ENCODE measurements at regions not wholly inside any gene's neighbourhood (a gene's known extent, or its start where the extent isn't known, plus 50 kb on each side); places are given as distances from the start of the nearest gene placed in this dataset.

DNA sequence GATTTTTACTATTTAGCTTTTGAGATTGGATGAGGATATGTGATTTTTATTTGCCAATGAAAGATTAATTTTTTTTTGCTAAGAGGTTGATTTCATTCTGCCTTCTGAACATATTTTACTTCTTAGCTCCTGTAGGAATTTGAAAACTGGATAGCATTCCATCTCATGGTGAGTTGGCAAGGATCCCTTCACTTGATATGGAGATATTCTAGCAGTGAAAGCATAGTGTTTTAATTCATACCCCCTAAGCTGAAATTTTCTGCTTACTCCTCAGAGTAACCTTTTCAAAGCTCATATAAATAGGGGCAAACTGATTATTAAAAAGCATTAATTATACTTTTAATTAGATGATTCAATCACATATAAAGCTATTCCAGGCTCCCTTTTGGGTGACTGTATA, 61.0 kb upstream of the KCNJ3 start:
- intact Hi-C loops (cut with micrococcal nuclease), result no loop called here
- no peak overlapping the region for H3K9ac ChIP-seq (ENCODE audit: low read depth, low read length)
- no peak overlapping the region for H2BK15ac ChIP-seq (ENCODE audit: low read depth, low read length)
- H2AFZ ChIP-seq (replicated peaks; ENCODE audit: low read length, poor library complexity), result no peak overlapping the region
- H2AK9ac ChIP-seq (replicated peaks; ENCODE audit: low read depth, low read length, poor library complexity), result no peak overlapping the region
- H3K18ac ChIP-seq (ENCODE audit: low read depth, low read length), result no peak overlapping the region
- no peak overlapping the region for H3K4me3 ChIP-seq (ENCODE audit: insufficient read depth, low read depth, low read length)
- no peak for ATAC-seq (ENCODE audit: low read depth)
- no peaks in the 10 kb centered on the region for H3K9me1 ChIP-seq (ENCODE audit: insufficient read depth, low read length)
- no peak overlapping the region for H4K5ac ChIP-seq (ENCODE audit: low read depth, low read length)
- H3K4ac ChIP-seq (ENCODE audit: low read depth, low read length), result no peak overlapping the region
- no TSS peak for BruUV-seq (replicated peaks)
- H3K27me3 ChIP-seq (ENCODE audit: control insufficient read depth, insufficient read depth, low read length), result no peaks in the 10 kb centered on the region
- H4K8ac ChIP-seq (ENCODE audit: low read depth in 2 of 2, low read length in 2 of 2), result no peak overlapping the region
- dilution Hi-C loops (cut with HindIII; ENCODE audit: low sequenced_read_pairs, unreplicated experiment), result no loop called here
- no peaks in the 10 kb centered on the region for H3K36me3 ChIP-seq (ENCODE audit: control insufficient read depth, insufficient read depth, low read length)
- no peaks in the 10 kb centered on the region for H3K79me1 ChIP-seq (ENCODE audit: low read depth in 1 of 2, low read length in 2 of 2)
- in situ Hi-C loops (cut with MboI; ENCODE audit: low sequenced_read_pairs), result no loop called here
- no peaks in the 10 kb centered on the region for H3K4me1 ChIP-seq (ENCODE audit: control insufficient read depth, insufficient read depth, low read length)
- no peak overlapping the region for H3K14ac ChIP-seq (replicated peaks; ENCODE audit: low read depth, low read length)
- CTCF ChIA-PET, result no interaction called here
- no peak for DNase-seq
- H2BK120ac ChIP-seq (ENCODE audit: low read depth, low read length), result no peak overlapping the region
- TF ChIP-seq, protein P1, sequence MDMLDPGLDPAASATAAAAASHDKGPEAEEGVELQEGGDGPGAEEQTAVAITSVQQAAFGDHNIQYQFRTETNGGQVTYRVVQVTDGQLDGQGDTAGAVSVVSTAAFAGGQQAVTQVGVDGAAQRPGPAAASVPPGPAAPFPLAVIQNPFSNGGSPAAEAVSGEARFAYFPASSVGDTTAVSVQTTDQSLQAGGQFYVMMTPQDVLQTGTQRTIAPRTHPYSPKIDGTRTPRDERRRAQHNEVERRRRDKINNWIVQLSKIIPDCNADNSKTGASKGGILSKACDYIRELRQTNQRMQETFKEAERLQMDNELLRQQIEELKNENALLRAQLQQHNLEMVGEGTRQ (IDR thresholded peaks at IDR 0.05; ENCODE audit: low read depth, low read length), result no peak
- TF ChIP-seq MAZ (IDR thresholded peaks at IDR 0.05; ENCODE audit: borderline replicate concordance, low read depth, low read length) (no peak), RCOR1 (IDR thresholded peaks at IDR 0.05; ENCODE audit: insufficient replicate concordance, low read length) (no peak), POLR2A (IDR thresholded peaks at IDR 0.05; ENCODE audit: low read depth, low read length) (no peak), BHLHE40 (IDR thresholded peaks at IDR 0.05; ENCODE audit: low read depth, low read length) (no peak), NFE2L2 (IDR thresholded peaks at IDR 0.05; ENCODE audit: low read depth, low read length) (no peak), RFX5 (IDR thresholded peaks at IDR 0.05; ENCODE audit: low read depth, low read length) (no peak), CHD1 (IDR thresholded peaks at IDR 0.05; ENCODE audit: low read depth, low read length) (no peak), MXI1 (IDR thresholded peaks at IDR 0.05; ENCODE audit: borderline replicate concordance, low read depth, low read length) (no peak), MAFK (IDR thresholded peaks at IDR 0.05; ENCODE audit: low read depth, low read length) (no peak), RAD21 (IDR thresholded peaks at IDR 0.05; ENCODE audit: low read length) (no peak), CEBPB (IDR thresholded peaks at IDR 0.05; ENCODE audit: low read depth, low read length) (no peak), SMC3 (IDR thresholded peaks at IDR 0.05; ENCODE audit: low read depth, low read length) (no peak)
- TF ChIP-seq, protein P2, sequence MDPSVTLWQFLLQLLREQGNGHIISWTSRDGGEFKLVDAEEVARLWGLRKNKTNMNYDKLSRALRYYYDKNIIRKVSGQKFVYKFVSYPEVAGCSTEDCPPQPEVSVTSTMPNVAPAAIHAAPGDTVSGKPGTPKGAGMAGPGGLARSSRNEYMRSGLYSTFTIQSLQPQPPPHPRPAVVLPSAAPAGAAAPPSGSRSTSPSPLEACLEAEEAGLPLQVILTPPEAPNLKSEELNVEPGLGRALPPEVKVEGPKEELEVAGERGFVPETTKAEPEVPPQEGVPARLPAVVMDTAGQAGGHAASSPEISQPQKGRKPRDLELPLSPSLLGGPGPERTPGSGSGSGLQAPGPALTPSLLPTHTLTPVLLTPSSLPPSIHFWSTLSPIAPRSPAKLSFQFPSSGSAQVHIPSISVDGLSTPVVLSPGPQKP (IDR thresholded peaks at IDR 0.05; ENCODE audit: borderline replicate concordance, low read depth, low read length), result no peak
- TF ChIP-seq, protein P3, sequence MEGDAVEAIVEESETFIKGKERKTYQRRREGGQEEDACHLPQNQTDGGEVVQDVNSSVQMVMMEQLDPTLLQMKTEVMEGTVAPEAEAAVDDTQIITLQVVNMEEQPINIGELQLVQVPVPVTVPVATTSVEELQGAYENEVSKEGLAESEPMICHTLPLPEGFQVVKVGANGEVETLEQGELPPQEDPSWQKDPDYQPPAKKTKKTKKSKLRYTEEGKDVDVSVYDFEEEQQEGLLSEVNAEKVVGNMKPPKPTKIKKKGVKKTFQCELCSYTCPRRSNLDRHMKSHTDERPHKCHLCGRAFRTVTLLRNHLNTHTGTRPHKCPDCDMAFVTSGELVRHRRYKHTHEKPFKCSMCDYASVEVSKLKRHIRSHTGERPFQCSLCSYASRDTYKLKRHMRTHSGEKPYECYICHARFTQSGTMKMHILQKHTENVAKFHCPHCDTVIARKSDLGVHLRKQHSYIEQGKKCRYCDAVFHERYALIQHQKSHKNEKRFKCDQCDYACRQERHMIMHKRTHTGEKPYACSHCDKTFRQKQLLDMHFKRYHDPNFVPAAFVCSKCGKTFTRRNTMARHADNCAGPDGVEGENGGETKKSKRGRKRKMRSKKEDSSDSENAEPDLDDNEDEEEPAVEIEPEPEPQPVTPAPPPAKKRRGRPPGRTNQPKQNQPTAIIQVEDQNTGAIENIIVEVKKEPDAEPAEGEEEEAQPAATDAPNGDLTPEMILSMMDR (conservative IDR thresholded peaks at IDR 0.05; ENCODE audit: low read depth, low read length), result no peak
- no peak overlapping the region for H4K91ac ChIP-seq (ENCODE audit: insufficient read depth, low read depth, low read length)
- H3K56ac ChIP-seq (ENCODE audit: extremely low read depth, insufficient read depth, low read length), result no peak overlapping the region
- POLR2A ChIA-PET (ENCODE audit: unreplicated experiment), result interaction anchor here (0.6 kb wide), 1 partner anchor 13 kb away, joined by 3 read pairs; no protein-coding TSS in a partner anchor
- H3K23ac ChIP-seq (ENCODE audit: low read depth, low read length), result no peak overlapping the region
- H2AK5ac ChIP-seq (ENCODE audit: low read depth, low read length), result no peak overlapping the region
- peaks cover 5% of the 10 kb centered on the region; the same call in 1 of the 2 replicates for H3K9me3 ChIP-seq (ENCODE audit: control insufficient read depth, insufficient read depth, low read length)
- H3K4me2 ChIP-seq (ENCODE audit: low read depth, low read length), result no peak overlapping the region
- H4K20me1 ChIP-seq (ENCODE audit: insufficient read depth, low read length), result no peaks in the 10 kb centered on the region
- H2BK20ac ChIP-seq (ENCODE audit: low read depth, low read length), result no peak overlapping the region
- no peak overlapping the region for H2BK5ac ChIP-seq (ENCODE audit: low read depth, low read length, poor library complexity, severe bottlenecking)
- H3K27ac ChIP-seq (ENCODE audit: insufficient read depth, low read length), result no peak overlapping the region
